HT1080 (cell line): ENCODE measurements at regions not wholly inside any gene's neighbourhood (a gene's known extent, or its start where the extent isn't known, plus 50 kb on each side); places are given as distances from the start of the nearest gene placed in this dataset.
A peak's percentile ranks its signal among the peaks of the same experiment; 100 is the strongest.

Experiments used
- DNase-seq: peaks from one replicate; pipeline ENCODE4 v3.0.0-alpha.2; 2015; ENCODE audit warnings: low read depth

- no peak for DNase-seq
Observed at GRCh38 chr11:115942011-115942410, 437.8 kb upstream of the CADM1 start.

DNA sequence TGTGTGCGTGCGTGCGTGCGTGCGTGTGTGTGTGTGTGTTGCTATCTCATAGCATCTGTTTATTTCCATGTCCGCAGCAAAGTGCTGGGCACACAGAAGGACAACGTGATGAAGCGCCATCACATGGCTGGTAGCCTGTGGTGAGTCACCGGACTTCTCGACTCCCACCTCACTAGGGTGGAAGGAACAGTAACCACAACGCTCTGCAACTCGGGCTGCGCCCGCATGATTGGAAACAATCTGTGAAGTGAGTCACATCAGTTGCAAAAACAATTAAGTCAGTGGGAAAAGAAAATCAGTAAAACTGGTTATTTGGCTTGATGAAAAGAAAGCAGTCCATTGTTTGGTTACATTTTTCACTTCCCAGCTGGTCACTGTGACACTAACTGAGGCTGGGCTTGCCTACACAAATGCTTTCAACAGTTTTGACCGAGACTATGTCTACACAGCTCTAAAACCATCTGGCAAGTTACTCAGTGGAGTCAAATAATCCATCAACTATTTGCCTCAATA is 437.3 kb upstream of the CADM1 start:
- peak; percentile 99 for DNase-seq

GRCh38 chr11:115941044-115941443 is 436.8 kb upstream of the CADM1 start:
- no peak for DNase-seq

GRCh38 chr11:115939731-115940421 is 435.7 kb upstream of the CADM1 start:
- no peak for DNase-seq

- DNase-seq = no peak
Observed at GRCh38 chr11:115939104-115939730, 435.0 kb upstream of the CADM1 start.

DNA sequence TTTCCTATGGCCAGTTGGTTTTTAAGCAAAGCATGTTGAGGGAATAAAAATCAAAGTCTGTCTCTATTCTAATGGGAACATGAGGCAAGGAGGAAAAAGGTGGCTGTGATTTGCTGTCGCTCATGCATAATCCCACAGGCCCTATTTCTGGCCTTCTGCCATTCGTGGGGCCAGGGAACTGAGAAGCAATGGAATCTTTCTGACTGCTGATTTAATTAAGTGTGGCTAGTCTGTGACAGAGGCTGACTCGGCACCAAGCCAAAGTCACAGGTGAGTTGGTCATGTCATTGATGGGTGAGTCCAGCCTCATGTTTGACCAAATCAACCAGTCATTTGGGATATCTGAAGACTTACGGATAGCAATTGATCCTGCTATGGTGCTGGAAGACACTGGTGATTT is 429.3 kb upstream of the CADM1 start:
- DNase-seq = no peak

DNA sequence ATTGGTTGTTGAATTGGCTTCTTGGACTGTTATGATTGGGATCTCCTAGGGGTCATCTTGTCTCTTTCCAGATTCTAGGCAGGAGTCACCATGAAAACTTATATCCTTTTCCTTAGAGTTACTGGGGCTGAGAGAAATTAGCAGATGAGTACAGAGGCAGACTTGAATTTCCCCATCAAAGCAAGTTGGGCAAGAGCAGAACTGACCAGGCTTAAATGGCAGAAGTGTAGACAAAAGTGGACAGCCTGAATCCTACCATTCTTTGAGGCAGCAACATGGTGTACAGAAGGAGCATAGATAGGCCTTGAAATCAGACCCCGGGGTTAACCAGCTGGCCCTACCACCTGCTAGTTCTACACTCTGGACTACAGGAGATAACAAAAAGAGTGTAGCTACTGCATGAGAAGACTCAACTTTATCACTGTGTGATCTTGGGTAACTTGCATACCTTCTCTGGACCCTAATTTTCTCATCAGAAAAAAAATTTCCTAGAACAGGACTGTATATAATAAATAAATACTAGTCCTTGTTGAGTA is 427.4 kb upstream of the CADM1 start:
- no peak for DNase-seq

- DNase-seq = no peak
Observed at GRCh38 chr11:115930886-115931547, 426.8 kb upstream of the CADM1 start.

DNA sequence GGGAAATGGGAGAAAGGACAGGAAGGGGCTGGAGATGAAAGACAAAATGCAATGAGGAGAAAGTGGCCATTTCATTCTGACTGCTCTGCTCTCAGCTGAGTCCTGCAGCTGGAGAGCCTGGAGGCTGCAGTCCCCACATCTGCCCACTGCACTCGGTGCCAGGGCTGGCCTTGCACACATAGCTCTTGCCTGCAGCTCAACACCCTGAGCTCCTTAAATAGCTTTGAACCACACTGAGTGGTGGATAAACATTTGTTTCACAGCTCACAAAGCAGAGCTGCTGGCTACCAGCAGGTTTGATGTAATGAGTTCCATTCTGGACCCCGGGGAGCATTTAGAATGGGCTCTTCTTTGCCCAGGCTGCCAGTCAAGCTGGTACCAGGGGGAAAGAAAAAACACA is 426.1 kb upstream of the CADM1 start:
- no peak for DNase-seq

- DNase-seq = peak; percentile 37
Observed at GRCh38 chr11:115929618-115930129, 425.5 kb upstream of the CADM1 start.

- DNase-seq = no peak
Observed at GRCh38 chr11:115928811-115929210, 424.6 kb upstream of the CADM1 start.

DNA sequence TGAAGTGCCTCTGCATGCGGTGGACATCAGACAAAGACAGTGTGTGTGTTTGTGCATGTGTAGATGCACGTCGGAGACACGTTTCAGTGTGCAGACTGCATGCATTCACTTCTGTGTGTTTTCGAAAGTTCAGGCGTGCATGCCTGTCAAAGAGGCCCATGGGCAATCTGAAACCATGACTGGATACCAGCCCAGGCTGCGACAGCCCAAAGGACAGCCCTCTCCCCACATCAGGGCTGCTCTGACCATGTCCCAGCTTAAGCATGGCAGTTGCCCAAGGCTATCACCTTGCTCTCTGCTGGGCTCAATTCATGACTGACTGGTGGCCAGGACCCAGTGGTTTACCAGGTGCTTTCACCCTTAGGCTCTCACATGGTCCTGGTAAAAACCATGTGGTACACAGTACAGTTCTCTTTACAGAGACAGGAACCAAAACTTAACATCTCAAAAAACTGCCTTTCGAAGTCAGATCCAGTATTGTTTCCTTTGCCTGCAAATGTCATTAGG is 423.7 kb upstream of the CADM1 start:
- DNase-seq = no peak

GRCh38 chr11:115926601-115927000 is 422.4 kb upstream of the CADM1 start:
- no peak for DNase-seq

DNA sequence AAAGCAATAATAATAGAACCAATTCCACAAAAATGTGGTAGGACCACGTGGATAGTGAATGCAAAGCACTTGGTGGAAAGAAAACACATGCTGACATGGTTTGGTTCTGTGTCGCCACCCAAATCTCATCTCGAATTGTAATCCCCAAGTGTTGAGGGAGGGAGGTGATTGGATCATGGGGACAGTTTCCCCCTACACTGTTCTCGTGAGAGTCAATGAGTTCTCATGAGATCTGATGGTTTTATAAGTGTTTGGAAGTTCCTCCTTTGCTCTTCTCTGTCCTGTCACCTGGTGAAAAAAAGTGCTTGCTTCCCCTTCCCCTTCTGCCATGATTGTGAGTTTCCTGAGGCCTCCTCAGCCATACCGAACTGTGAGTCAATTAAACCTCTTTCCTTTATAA is 421.9 kb upstream of the CADM1 start:
- no peak for DNase-seq

DNA sequence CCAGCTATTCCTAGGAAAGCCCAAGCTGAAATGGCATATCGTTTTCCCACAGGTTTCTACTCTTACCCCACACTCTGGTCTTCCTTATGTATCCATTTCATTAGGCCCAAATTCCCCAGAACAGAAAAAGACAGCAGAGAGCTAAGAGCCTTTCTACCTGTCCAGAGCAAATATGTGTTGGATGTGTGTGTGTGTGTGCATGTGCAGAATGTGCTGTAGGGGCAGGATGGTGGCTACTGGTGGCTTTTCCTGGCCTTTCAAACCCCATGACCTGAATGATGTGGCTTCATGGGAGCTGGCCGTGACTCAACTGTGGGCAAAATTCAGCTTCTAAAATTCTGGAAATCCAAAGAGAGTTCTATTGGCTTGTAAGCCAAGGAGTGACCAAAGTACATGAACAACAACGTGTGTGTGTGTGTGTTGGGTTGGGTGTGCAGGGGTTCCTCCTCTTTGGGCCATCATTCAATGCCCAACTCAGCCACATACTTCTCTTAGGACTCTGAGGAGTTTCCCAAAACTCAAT is 421.4 kb upstream of the CADM1 start:
- no peak for DNase-seq

DNA sequence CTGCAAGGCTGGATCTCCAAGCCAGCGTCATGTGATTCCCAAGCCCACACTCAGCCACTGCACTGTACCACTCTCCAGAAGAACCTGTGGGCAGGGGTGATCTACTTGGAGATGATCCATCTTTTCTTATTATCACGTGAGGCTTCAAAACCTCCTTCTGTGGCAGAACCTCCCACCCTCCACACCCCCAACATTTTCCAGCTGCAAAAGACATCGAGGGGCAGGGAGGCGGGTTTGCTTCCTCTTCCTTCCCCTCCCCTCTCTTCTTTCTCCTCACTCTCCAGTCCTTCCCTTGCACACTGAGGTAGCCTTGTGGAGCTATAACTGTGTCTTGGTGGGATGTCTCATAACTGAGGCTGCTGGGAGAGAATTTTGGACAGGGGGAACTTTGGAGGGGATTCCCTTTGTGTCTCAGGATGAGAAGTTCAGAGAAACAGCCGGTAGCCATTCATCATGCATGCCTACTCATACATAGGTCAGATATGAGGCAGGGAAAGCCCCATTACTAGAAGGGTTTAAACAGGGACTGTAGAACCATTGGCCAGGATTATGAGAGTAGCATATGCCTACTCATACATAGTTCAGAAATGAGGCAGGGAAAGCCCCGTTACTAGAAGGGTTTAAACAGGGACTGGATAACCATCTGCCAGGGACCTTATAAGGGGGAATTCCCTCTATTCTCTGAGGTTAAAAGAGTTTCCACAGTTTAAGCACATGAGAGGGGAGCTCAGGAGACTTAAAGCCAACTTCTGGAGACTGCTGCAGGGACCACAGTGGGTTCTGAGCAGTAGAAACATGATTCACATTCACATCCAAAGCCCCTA is 420.7 kb upstream of the CADM1 start:
- DNase-seq = no peak

- DNase-seq = no peak
Observed at GRCh38 chr11:115922876-115923275, 418.7 kb upstream of the CADM1 start.

DNA sequence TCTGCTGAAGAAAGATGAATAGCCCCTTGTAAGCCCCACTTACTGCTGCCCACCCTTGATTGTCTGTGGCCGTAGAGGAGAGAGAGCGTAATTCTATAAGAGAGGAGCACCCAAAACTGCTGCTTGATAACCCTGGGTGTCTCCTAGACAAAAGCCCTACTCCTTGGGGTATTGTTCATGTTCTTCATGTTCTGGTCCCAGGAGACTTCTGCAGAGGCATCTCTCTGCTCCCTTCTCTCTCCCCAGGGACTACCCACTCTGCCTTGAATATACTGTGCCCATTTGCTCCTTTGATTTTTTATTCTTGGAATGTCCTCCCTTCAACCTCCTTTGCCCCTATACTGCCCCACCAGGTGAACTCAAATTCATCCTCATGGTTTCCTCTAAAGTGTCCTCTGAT is 417.8 kb upstream of the CADM1 start:
- DNase-seq = no peak

- DNase-seq = no peak
Observed at GRCh38 chr11:115921540-115921939, 417.3 kb upstream of the CADM1 start.

GRCh38 chr11:115920841-115921480 is 416.7 kb upstream of the CADM1 start:
- DNase-seq = no peak
